ENCODE measurements at regions not wholly inside any gene's neighbourhood (a gene's known extent, or its start where the extent isn't known, plus 50 kb on each side); places are given as distances from the start of the nearest gene placed in this dataset.
"Not testable (repeated sequence)": the region's sequence is repeated elsewhere in the genome, so short reads cannot be mapped to it uniquely, and the experiment has no call there.

GRCh38 chr3:137121704-137122314 lies 164.0 kb downstream of the IL20RB start:
- peak; percentile 53 to 78 for DNase-seq

- DNase-seq: no peak
Measured at GRCh38 chr3:137131081-137131480, 173.3 kb downstream of the IL20RB start.

GRCh38 chr3:137134431-137134830 lies 176.6 kb downstream of the IL20RB start:
- no peak for DNase-seq

GRCh38 chr3:137148406-137148805 lies 190.6 kb downstream of the IL20RB start:
- DNase-seq: no peak

- no peak for DNase-seq
Measured at GRCh38 chr3:137148917-137149316, 191.1 kb downstream of the IL20RB start.

GRCh38 chr3:137150825-137151224 lies 193.0 kb downstream of the IL20RB start:
- DNase-seq: no peak

GRCh38 chr3:137153046-137153445 lies 195.3 kb downstream of the IL20RB start:
- DNase-seq: not testable (repeated sequence)

- DNase-seq: peak; percentile 84 to 85
Measured at GRCh38 chr3:137163241-137163871, 205.6 kb downstream of the IL20RB start.

- no peak for DNase-seq
Measured at GRCh38 chr3:137163958-137164357, 206.2 kb downstream of the IL20RB start.

- no peak for DNase-seq
Measured at GRCh38 chr3:137165117-137165806, 207.5 kb downstream of the IL20RB start.

GRCh38 chr3:137171834-137172603 lies 214.2 kb downstream of the IL20RB start:
- DNase-seq: no peak

- DNase-seq: no peak
Measured at GRCh38 chr3:137172728-137173127, 214.9 kb downstream of the IL20RB start.

GRCh38 chr3:137174514-137174913 lies 216.7 kb downstream of the IL20RB start:
- DNase-seq: no peak

GRCh38 chr3:137180220-137180619 lies 222.4 kb downstream of the IL20RB start:
- no peak for DNase-seq

- no peak for DNase-seq
Measured at GRCh38 chr3:137191133-137191923, 233.5 kb downstream of the IL20RB start.

- DNase-seq: no peak
Measured at GRCh38 chr3:137191951-137192350, 234.2 kb downstream of the IL20RB start.

GRCh38 chr3:137194301-137194700 lies 236.5 kb downstream of the IL20RB start:
- peak; percentile 93 to 96 for DNase-seq

- DNase-seq: not testable (repeated sequence)
Measured at GRCh38 chr3:137198374-137198773, 240.6 kb downstream of the IL20RB start.

GRCh38 chr3:137199678-137200077 lies 241.9 kb downstream of the IL20RB start:
- no peak for DNase-seq

GRCh38 chr3:137201066-137201465 lies 243.3 kb downstream of the IL20RB start:
- DNase-seq: peak; percentile 86 to 91

- no peak for DNase-seq
Measured at GRCh38 chr3:137202941-137203340, 245.2 kb downstream of the IL20RB start.

- DNase-seq: no peak
Measured at GRCh38 chr3:137204409-137204808, 246.6 kb downstream of the IL20RB start.
